HTR-8/SVneo (cell line): ENCODE measurements at regions not wholly inside any gene's neighbourhood (a gene's known extent, or its start where the extent isn't known, plus 50 kb on each side); places are given as distances from the start of the nearest gene placed in this dataset.
"Not testable (repeated sequence)": the region's sequence is repeated elsewhere in the genome, so short reads cannot be mapped to it uniquely, and the experiment has no call there.

Experiments used
- DNase-seq: peaks from one replicate; pipeline ENCODE4 v3.0.0; 2011; ENCODE audit warnings: low spot score, mixed read lengths; ENCODE audit not compliant: insufficient read length
- FAIRE-seq: peaks from 2 replicates; lab custom pipeline; 2011; peaks lifted over from hg19 to GRCh38; lab: Jason Lieb, UNC

GRCh38 chr5:75002271-75002670 is 50.1 kb downstream of the GCNT4 start:
- no peak for DNase-seq
- no peak for FAIRE-seq

GRCh38 chr5:74995926-74996325 is 56.4 kb downstream of the GCNT4 start:
- FAIRE-seq = no peak
- no peak for DNase-seq

DNA sequence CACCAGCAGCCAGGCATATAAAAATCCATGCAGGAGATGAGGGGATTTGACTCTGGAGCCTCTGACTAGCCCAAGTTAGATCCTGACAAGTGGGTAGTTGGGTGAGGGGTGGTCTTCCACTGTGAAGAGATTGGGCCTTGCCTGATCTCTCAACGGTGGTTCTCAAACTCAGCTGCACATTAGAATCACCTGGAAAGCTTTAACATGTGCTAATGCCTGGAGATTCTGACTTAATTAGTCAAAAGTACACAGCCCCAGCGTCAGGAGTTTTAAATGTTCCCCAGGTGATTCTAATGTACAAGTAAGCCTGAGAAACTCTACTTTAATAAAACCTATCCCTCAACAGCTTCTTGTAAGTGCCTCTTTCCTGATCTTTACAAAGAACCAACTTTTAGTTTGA is 57.5 kb downstream of the GCNT4 start:
- no peak for FAIRE-seq
- no peak for DNase-seq

DNA sequence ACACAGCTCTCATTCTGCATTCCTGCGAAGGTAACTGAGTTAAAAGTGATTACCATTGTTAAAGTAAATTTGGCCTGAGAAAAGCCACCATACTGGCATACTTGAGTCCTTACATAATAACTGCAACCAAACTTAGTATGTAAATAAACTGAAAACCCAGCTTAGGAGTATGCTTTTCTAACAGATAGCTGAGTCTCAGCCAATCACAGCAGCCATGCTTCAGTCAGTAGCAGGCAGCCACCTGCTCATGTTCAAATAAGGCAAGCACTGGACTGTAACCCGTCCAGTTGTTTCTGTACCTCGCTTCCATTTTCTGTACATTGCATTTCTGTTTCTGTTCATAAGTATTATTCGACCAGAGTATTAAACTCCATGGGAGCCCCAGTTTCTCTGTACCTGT is 58.6 kb downstream of the GCNT4 start:
- FAIRE-seq (no peak), DNase-seq (no peak)

DNA sequence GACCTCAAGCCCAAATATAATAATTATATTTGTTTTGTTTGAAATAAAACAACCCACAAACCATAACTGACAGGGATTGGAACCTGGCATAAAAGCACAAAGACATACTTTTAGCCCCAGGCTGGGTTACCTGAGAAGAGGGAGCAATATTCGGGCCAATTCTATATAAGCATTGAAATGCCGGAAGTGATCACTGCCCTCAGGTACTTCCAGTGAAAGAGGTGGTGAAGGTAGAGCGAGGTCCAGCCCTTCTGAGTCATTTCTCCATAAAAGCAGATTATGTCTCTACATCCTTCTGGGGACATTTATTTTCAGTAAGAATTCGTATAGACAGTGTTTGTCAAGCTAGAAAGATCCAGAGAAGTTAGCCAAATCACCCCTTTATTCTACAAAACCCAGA is 59.6 kb downstream of the GCNT4 start:
- no peak for FAIRE-seq
- no peak for DNase-seq

DNA sequence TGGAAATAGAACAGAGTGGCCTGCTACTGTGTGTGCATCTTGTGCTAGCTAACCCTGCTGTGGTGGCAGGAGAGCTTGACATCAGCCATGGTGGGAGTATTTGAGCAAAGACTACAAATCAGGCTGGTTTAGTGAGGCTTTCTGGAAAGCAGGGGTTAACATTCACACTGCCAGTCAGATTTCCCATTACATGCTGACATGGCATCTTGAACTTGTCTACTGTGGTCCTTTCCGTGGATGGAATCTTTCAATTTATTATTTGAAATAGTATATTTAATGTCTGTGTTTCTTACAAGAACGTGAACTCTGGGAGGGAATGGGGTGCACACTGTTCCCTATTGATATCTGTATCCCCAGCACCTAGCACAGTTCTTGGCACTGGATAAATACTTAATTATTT is 60.8 kb downstream of the GCNT4 start:
- FAIRE-seq = no peak

GRCh38 chr5:74990194-74990593 is 62.2 kb downstream of the GCNT4 start:
- FAIRE-seq (no peak), DNase-seq (no peak)

More for the DNA sequence above, 60.8 kb downstream of the GCNT4 start:
- DNase-seq = no peak

DNA sequence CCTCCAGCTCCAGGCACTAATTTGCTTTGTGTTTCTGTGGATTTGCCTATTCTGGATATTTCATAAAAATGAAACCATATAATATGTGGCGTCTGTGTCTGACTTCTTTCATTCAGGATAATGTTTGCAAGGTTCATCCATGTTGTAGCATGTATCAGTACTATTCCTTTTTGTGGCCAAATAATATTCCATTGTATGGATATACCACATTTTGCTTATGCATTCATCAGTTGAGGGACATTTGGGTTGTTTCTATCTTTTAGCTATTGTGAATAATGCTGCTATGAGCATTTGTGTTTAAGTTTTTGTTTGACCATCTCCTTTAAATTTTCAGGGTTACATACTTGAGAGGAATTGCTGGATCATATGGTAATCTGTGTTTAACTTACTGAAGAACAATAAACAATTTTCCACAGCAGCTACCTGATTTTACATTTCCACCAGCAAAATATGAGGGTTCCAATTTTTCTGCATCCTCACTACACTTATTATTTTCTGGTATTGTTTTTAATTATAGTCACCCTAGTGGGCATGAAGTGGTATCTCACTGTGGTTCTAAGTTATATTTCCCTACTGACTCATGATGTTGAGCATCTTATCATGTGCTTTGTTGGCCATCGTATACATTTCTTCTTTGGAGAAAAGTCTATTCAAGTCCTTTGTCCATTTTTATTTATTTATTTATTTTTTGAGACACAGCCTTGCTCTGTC is 63.9 kb downstream of the GCNT4 start:
- FAIRE-seq (no peak), DNase-seq (no peak)

DNA sequence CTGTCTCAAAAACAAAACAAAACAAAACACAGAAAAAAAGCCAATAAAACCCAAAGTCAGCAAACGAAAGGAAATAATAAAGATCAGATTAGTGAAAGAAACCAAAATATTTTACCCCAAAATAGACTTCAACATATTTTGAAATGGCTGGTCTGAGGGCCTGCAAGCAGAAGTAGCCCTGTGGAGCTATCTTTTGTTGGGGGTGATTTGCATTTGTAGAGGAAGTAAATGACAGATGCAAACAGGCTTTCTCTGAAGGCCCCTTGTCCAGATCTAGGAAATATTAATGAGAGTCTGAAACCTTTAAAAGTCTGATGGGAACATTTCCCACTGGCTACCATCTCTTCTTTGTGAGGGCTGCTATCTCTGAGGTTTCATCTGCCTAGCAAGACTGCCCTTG is 74.0 kb downstream of the GCNT4 start:
- no peak for FAIRE-seq

GRCh38 chr5:74977471-74977870 is 74.9 kb downstream of the GCNT4 start:
- FAIRE-seq (no peak), DNase-seq (no peak)

More for the DNA sequence above, 74.0 kb downstream of the GCNT4 start:
- no peak for DNase-seq

DNA sequence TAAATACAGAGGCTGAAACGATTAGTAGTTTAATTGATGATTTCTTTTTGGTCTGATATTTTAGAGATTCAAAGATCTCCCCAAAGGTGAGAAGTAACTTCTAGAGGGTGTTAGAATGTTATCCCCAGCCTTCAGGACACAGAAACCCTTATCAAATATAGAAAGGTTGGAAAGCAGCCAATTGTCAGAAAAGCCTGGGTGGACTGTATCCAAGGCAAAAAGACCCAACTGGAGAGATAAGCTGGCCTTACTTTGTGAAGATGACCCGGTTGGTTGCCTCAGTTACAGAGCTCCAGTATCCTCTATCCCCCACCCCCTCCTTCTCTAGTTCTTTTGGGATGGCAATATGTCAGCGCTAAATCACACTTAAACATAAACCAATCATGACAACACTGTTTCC is 75.7 kb downstream of the GCNT4 start:
- FAIRE-seq (no peak), DNase-seq (no peak)

GRCh38 chr5:74975582-74975981 is 76.8 kb downstream of the GCNT4 start:
- FAIRE-seq (no peak), DNase-seq (no peak)

- DNase-seq (no peak), FAIRE-seq (no peak)
Observed at GRCh38 chr5:74974451-74975091, 77.8 kb downstream of the GCNT4 start.

- FAIRE-seq (no peak), DNase-seq (no peak)
Observed at GRCh38 chr5:74973694-74974093, 78.7 kb downstream of the GCNT4 start.

DNA sequence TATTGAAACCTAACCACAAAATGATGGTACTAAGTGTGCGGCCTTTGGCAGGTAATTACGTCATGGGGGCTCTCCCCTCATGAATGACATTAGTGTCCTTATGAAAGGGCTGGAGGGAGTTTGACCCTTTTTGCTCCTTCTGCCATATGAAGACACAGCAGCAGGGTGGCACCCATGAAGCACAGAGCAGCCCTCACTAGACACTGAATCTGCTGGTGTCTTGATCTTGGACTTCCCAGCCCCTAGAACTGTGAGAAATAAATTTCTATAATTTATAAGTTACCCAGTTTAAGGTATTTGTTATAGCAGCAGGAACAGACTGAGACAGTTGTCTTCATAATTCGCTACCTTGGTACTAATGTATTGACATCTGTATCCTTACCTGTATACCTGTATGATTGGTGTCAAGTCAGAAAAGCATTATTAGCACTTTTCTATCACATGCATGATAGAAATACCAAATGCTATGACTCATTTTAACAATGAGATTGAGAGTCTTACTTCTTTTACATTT is 80.4 kb downstream of the GCNT4 start:
- no peak for DNase-seq
- FAIRE-seq = no peak

DNA sequence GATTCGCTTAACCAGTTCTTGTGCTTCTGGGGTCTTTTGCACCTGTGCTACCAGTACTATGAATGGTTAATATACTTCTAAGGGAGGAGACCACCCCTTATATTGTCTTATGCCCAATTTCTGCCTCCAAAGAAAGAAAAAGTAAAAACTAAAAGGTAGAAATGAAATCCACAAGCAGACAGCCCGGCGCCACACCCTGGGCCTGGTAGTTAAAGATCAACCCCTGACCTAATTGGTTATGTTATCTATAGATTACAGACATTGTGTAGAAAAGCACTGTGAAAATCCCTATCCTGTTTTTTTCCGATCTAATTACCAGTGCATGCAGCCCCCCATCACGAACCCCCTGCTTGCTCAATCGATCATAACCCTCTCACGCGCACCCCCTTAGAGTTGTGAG is 81.5 kb downstream of the GCNT4 start:
- not testable (repeated sequence) for DNase-seq, FAIRE-seq

GRCh38 chr5:74969726-74970125 is 82.6 kb downstream of the GCNT4 start:
- DNase-seq = no peak
- FAIRE-seq = no peak

DNA sequence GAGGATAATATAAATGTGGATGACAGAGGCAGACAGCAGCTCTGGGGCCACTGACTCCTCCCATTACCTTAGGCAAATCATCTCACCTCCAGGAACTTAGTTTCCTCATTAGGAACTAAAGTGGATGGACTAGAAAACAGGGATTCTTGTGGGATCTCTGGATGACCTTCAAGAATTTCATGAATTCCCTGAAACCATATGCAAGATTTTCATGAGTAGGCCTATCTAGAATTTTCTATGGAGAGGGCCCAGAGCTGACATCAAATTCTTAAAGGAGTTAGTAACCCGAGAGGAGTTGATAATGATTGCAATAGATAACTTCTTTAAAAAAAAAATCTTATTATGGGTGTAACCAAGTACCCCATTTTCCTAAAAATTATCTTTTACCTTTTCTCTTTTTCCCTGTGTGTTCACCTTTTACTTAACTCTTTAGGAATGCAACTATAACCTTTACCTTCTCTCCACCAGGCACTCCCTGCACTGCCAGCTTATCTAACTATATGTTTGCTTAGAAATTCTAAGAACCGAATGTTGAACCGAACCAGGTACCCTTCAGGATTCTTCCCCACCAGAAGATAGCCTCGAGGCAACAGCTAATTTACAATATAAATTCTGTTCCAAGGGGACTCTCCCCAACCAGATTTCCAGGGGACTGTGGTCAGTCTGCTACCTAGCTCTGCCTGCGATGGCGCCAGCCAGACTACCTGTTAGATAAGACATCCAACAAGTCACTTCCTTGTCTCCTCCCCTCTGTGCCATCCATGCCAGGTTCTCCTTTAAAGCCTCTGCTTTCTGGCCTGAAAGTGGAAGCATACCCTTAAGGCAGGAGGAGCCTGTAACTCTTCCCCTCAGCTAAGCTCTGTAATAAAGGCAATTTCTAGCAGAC is 86.0 kb downstream of the GCNT4 start:
- FAIRE-seq = no peak
- no peak for DNase-seq

- DNase-seq = no peak
- no peak for FAIRE-seq
Observed at GRCh38 chr5:74963407-74963806, 89.0 kb downstream of the GCNT4 start.

DNA sequence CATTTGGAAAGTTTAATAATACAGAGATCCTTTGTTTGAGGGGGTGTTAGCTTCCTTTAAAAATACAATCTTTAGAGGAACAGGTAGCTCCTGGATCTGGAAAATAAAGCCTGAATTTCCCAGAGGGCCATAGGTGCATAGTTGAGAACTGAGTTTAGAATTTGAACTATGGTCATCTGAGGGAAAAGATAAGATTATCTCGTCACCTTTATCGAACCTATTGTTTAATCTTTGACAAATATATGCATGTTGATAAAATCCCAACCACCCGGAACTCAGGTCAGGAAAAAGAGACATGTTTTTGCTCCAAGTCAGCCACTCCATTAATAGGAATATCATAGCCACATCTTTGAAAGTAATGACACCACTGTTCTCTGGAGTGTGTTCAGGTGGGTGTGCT is 91.7 kb upstream of the FAM169A start:
- no peak for DNase-seq
- FAIRE-seq = no peak
